GM21576 (cell line): ENCODE measurements at regions not wholly inside any gene's neighbourhood (a gene's known extent, or its start where the extent isn't known, plus 50 kb on each side); places are given as distances from the start of the nearest gene placed in this dataset.
A peak's percentile ranks its signal among the peaks of the same experiment; 100 is the strongest.

Experiments used
- ATAC-seq: cut with Tn5 transposase; IDR thresholded peaks from one replicate; pipeline ENCODE4 v1.9.1; 2021; ENCODE audit warnings: mild to moderate bottlenecking, moderate library complexity; ENCODE audit not compliant: unreplicated experiment

DNA sequence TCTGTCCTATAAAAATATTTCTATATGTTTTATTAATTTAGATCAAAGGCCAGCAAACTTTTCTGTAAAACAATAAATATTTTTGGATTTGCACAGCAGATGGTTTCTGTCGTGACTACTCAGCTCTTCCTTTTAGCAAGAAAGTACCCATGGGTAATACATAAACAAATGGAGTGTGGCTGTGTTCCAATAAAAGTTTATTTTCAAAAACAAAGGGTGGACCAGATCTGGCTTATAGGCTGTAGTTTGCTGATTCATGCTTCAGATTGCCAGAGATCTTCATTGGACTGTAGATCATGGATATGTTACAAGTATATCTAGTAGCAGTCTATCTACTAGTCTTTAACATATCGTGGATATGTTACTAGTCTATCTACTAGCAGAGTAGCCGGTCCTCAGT lies 590.5 kb downstream of the CSNK1G3 start:
- ATAC-seq: no peak

GRCh38 chr5:124093658-124094057 lies 581.7 kb downstream of the CSNK1G3 start:
- no peak for ATAC-seq

GRCh38 chr5:124090115-124090514 lies 578.1 kb downstream of the CSNK1G3 start:
- ATAC-seq: no peak

DNA sequence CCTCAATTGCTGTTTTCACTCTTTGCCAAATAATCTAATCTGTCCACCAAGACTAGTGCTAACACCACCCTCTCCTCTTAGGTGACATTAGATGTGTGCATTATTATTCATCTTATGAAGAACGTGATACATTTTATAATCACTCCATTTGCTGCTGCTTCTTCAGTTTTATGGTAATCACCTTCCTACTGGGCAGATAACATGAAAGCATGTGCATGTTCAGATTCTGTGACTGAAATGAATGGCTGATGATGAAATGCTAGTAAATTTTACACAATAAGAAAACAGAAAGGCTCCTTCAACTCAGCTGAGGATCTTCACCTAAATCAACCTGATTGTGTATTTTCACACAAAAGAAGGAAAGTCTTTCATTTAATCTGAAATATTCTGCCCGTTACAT lies 577.6 kb downstream of the CSNK1G3 start:
- ATAC-seq: no peak

DNA sequence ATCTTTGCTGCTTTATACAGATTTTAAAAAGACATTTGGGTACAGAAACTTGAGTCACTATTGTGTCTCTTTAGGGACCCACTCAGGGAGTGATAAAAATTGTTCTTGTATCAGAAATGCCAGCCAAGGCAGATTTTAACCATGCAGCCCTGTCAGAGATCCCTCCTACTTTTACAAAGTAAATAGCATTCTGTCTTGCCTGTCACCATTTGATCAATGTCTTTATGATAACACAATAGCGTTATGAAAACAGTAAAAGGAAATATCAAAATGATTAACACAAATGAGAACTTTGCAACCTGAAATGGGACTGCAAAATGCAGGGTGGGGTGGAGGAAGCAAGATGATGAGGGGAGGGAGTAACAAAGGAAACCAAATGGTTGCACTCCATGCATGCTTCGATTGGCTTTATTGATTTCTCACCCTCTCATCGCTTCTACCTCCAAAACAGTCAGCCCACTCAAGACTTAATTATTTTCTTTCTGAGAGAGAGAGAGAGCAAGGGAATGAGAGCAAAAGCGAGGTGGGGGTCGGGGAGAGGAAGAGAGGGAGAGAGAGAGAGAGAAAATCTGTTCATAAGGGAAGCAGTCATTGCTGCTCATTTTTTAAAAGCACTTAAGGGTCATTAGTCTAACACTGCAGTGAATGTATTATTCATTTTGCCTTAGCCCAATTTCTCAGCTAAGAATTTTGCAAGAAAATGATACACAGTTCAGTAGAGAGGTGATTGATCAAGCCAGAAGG lies 576.5 kb downstream of the CSNK1G3 start:
- ATAC-seq: no peak

DNA sequence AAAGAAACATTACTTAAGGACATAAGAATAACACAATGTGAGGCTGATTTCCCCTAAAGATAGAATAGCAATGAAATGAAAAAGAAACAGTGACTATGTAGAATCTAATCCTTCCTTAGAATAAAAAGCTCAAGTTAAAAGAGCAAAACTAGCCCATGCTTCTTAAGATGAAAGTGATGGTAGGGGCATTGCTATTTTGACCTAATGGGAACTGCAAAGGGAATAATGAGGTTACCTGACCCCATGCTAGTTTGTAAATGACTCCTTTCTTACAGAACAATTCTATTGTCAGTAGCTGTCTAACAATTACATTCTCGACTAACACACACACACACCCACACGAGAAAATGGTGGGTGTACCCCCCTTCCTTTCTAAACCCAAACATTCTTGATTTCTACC lies 575.8 kb downstream of the CSNK1G3 start:
- ATAC-seq: no peak

- ATAC-seq: no peak
Measured at GRCh38 chr5:124080256-124080655, 568.3 kb downstream of the CSNK1G3 start.

- ATAC-seq: no peak
Measured at GRCh38 chr5:124079062-124079461, 567.1 kb downstream of the CSNK1G3 start.

GRCh38 chr5:124074500-124074899 lies 562.5 kb downstream of the CSNK1G3 start:
- ATAC-seq: no peak

- no peak for ATAC-seq
Measured at GRCh38 chr5:124072570-124072969, 560.6 kb downstream of the CSNK1G3 start.

GRCh38 chr5:124071039-124071438 lies 559.1 kb downstream of the CSNK1G3 start:
- no peak for ATAC-seq

DNA sequence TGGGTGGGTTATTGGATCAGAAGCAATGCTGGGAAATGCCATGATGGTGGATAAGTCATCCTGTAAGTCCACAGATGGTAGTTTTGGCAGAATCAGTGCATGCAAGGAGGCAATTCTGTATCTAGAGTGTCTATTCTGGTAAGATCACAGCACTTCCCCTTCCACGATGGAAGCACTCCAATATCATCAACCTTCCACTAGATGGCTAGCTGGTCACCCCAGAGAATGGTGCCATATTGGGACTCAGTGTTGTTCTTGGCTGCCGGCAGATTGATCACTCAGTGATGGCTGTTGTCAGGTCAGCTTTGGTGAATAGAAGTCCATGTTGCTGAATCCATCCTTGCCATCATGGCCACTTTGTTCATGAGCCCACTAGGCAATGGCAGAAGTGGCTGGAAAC lies 553.5 kb downstream of the CSNK1G3 start:
- ATAC-seq: no peak

- ATAC-seq: no peak
Measured at GRCh38 chr5:124064956-124065355, 553.0 kb downstream of the CSNK1G3 start.

- ATAC-seq: no peak
Measured at GRCh38 chr5:124061663-124062062, 549.7 kb downstream of the CSNK1G3 start.

DNA sequence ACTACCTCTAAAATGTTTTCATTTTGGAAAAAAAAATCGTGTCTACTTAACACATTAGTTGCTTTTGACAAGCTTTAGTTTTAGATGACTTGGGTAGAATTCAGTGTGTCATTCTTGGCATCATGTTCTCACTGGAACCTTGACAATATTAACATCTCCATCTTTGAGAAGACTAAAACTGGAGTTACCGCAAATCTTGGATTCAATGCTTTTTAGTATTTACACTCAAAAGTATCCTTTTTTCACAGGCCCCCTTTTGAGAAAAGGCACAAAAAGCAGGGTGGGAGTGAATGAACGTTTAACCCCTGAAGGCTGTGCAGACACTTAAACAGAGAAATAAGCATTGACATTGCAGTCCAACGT lies 549.1 kb downstream of the CSNK1G3 start:
- no peak for ATAC-seq

GRCh38 chr5:124060413-124061067 lies 548.6 kb downstream of the CSNK1G3 start:
- no peak for ATAC-seq

GRCh38 chr5:124060011-124060410 lies 548.0 kb downstream of the CSNK1G3 start:
- ATAC-seq: no peak

DNA sequence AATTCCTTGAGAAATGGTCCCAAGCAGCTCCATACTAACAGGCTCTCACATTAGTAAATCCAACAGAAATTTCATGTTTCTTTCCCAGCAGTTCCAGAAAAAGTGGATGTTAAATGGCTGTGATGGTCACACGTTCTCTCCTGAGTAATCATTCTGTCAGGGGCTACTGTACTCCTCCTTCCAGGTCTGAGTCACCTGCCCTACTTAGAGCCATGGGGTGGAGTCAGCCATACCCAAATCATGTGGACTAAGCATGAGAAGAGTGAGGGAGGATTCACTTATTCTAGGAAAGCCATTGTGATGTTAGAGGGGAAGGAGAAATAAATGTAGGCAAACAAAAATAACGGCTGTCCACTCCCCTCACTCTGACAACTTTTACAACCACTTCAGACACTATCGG lies 547.2 kb downstream of the CSNK1G3 start:
- ATAC-seq: no peak

GRCh38 chr5:124057724-124058231 lies 545.8 kb downstream of the CSNK1G3 start:
- ATAC-seq: no peak

GRCh38 chr5:124056991-124057723 lies 545.2 kb downstream of the CSNK1G3 start:
- ATAC-seq: peak; percentile 53

GRCh38 chr5:124056326-124056990 lies 544.5 kb downstream of the CSNK1G3 start:
- peak; percentile 81 for ATAC-seq
